ENCODE measurements at regions not wholly inside any gene's neighbourhood (a gene's known extent, or its start where the extent isn't known, plus 50 kb on each side); places are given as distances from the start of the nearest gene placed in this dataset.

DNA sequence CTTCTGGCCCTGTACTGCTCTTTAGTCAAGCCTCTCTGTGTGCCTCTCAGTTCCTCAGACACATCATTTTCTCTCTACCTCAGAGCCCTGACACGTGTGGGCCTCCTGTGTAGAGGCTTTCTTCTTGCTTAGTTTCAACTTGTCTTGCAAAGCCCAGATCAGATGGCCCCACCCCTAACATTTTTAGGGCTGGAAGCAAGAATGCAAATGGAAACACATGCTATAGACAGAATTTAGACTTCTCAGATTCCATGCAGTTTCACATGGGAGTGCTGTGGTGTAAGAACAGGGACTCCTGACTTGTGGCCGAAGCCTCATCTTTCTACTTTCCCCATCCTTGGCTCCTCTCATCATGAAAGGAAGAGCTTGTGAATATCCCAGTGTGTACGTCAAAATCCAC is 350.7 kb downstream of the DCHS2 start:
- Histone ChIP-seq H3K27me3 (ENCODE audit: insufficient read depth, low read length, poor library complexity) (no peaks in the 10 kb centered on the region), H3K9me3 (ENCODE audit: insufficient read depth, low read length, severe bottlenecking) (no peaks in the 10 kb centered on the region), H3K36me3 (ENCODE audit: insufficient read depth, low read length) (no peaks in the 10 kb centered on the region), H3K79me2 (ENCODE audit: insufficient read depth, low read length) (no peaks in the 10 kb centered on the region), H2AFZ (ENCODE audit: low read depth, low read length) (no peak overlapping the region), H3K27ac (ENCODE audit: low read length) (no peak overlapping the region), H3K4me3 (ENCODE audit: low read depth in 1 of 2, low read length in 2 of 2) (no peak overlapping the region), H3K9ac (ENCODE audit: low read depth, low read length) (no peak overlapping the region), H4K20me1 (ENCODE audit: insufficient read depth, low read length) (no peaks in the 10 kb centered on the region), H3K4me1 (ENCODE audit: insufficient read depth, low read length) (peaks cover 15% of the 10 kb centered on the region), H3K4me2 (ENCODE audit: insufficient read depth, low read length) (no peak overlapping the region)
- TF ChIP-seq, protein P1, sequence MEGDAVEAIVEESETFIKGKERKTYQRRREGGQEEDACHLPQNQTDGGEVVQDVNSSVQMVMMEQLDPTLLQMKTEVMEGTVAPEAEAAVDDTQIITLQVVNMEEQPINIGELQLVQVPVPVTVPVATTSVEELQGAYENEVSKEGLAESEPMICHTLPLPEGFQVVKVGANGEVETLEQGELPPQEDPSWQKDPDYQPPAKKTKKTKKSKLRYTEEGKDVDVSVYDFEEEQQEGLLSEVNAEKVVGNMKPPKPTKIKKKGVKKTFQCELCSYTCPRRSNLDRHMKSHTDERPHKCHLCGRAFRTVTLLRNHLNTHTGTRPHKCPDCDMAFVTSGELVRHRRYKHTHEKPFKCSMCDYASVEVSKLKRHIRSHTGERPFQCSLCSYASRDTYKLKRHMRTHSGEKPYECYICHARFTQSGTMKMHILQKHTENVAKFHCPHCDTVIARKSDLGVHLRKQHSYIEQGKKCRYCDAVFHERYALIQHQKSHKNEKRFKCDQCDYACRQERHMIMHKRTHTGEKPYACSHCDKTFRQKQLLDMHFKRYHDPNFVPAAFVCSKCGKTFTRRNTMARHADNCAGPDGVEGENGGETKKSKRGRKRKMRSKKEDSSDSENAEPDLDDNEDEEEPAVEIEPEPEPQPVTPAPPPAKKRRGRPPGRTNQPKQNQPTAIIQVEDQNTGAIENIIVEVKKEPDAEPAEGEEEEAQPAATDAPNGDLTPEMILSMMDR (IDR thresholded peaks at IDR 0.05; ENCODE audit: borderline replicate concordance, extremely low read depth, low read length, poor library complexity, severe bottlenecking) = no peak
- no peak for TF ChIP-seq EZH2 (IDR thresholded peaks at IDR 0.05; ENCODE audit: borderline replicate concordance, low read depth, low read length, severe bottlenecking)
- no peak for ATAC-seq (ENCODE audit: insufficient read depth, low read depth)
- no peak for DNase-seq

DNA sequence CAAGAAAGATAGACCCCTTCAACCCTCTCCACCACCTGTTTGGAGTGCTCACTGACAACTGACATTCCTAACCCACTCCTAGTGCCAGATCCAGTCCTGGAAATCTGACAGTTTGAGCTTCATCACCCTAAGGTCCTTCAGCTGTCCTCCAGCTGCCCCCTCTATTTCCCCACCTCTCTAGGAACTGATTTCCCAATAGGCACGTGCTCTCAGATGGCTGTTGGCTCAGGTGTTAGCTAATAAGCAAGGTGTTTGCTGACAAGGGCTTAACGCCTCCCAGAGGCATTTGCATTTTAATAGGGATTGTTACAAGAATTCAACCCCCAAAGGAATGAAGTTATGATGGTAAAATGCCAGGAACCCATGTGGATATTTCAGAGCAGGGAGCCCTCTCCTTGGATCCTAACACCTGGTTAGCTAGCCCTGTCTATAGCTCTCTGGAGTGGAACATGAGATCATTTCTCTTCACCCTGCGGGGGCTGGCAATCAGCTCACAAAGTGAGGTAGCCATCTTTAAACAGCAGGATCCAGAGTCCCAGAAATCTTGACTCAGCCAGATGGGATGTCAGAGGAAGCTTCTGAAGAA is 348.5 kb upstream of the SFRP2 start:
- Histone ChIP-seq H3K9ac (ENCODE audit: low read depth, low read length) (no peak overlapping the region), H3K4me3 (ENCODE audit: low read depth in 1 of 2, low read length in 2 of 2) (no peak overlapping the region), H3K9me3 (ENCODE audit: insufficient read depth, low read length, severe bottlenecking) (no peaks in the 10 kb centered on the region), H3K27me3 (ENCODE audit: insufficient read depth, low read length, poor library complexity) (no peaks in the 10 kb centered on the region), H3K79me2 (ENCODE audit: insufficient read depth, low read length) (no peaks in the 10 kb centered on the region), H3K36me3 (ENCODE audit: insufficient read depth, low read length) (no peaks in the 10 kb centered on the region), H3K4me2 (ENCODE audit: insufficient read depth, low read length) (no peak overlapping the region), H3K27ac (ENCODE audit: low read length) (no peak overlapping the region), H4K20me1 (ENCODE audit: insufficient read depth, low read length) (no peaks in the 10 kb centered on the region), H3K4me1 (ENCODE audit: insufficient read depth, low read length) (no peaks in the 10 kb centered on the region), H2AFZ (ENCODE audit: low read depth, low read length) (no peak overlapping the region)
- DNase-seq = no peak
- ATAC-seq (ENCODE audit: insufficient read depth, low read depth) = no peak
- TF ChIP-seq EZH2 (IDR thresholded peaks at IDR 0.05; ENCODE audit: borderline replicate concordance, low read depth, low read length, severe bottlenecking) = no peak
- TF ChIP-seq, protein P1 (IDR thresholded peaks at IDR 0.05; ENCODE audit: borderline replicate concordance, extremely low read depth, low read length, poor library complexity, severe bottlenecking) = no peak

DNA sequence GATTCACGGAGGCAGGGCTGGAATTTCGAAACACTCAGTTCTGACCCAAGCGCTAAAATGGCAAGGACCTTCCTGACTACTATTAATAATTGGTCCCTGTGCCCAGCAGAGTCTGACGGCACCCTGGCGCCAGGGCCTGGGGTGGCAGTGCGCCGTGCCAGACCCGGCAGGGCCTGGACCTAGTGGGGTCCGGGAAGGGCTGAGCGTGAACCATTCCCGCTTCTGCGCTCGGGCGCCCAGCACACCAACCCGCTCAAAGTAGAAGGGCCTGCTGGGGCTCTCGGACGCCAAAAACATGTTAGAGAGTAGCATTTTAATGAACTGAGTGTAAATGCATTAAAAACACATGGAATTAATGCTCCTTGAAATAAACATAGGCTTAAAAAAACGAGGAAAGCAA is 346.7 kb upstream of the SFRP2 start:
- Histone ChIP-seq H3K4me2 (ENCODE audit: insufficient read depth, low read length) (no peak overlapping the region), H3K9ac (ENCODE audit: low read depth, low read length) (no peak overlapping the region), H3K9me3 (ENCODE audit: insufficient read depth, low read length, severe bottlenecking) (no peaks in the 10 kb centered on the region), H3K36me3 (ENCODE audit: insufficient read depth, low read length) (no peaks in the 10 kb centered on the region), H3K79me2 (ENCODE audit: insufficient read depth, low read length) (no peaks in the 10 kb centered on the region), H3K27ac (ENCODE audit: low read length) (no peak overlapping the region), H3K4me3 (ENCODE audit: low read depth in 1 of 2, low read length in 2 of 2) (no peak overlapping the region), H3K27me3 (ENCODE audit: insufficient read depth, low read length, poor library complexity) (no peaks in the 10 kb centered on the region), H2AFZ (ENCODE audit: low read depth, low read length) (no peak overlapping the region), H4K20me1 (ENCODE audit: insufficient read depth, low read length) (no peaks in the 10 kb centered on the region), H3K4me1 (ENCODE audit: insufficient read depth, low read length) (no peaks in the 10 kb centered on the region)
- no peak for ATAC-seq (ENCODE audit: insufficient read depth, low read depth)
- TF ChIP-seq, protein P1 (IDR thresholded peaks at IDR 0.05; ENCODE audit: borderline replicate concordance, extremely low read depth, low read length, poor library complexity, severe bottlenecking) = no peak
- no peak for TF ChIP-seq EZH2 (IDR thresholded peaks at IDR 0.05; ENCODE audit: borderline replicate concordance, low read depth, low read length, severe bottlenecking)
- no peak for DNase-seq

DNA sequence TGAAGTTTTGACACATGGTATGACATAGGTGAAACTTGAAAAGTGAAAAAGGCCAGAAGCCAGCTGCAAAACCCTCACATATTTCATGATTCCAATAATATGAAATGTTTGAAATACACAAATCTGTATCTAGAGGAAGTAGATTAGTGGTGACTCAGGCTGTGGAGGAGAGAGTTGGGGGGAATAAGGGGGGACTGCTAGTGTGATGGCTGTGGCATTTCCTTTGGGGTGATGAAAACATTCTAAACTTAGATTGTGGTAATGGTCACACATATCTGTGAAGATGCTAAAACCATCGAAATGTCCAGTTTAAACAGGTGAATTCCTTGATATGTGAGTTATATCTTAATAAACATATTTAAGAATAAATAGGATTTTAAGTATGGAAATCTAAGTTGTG is 343.5 kb upstream of the SFRP2 start:
- ATAC-seq (ENCODE audit: insufficient read depth, low read depth) = no peak
- H3K9me3 ChIP-seq (ENCODE audit: insufficient read depth, low read length, severe bottlenecking) = no peaks in the 10 kb centered on the region
- H4K20me1 ChIP-seq (ENCODE audit: insufficient read depth, low read length) = no peaks in the 10 kb centered on the region
- no peak overlapping the region for H3K4me3 ChIP-seq (ENCODE audit: low read depth in 1 of 2, low read length in 2 of 2)
- no peak overlapping the region for H3K27ac ChIP-seq (ENCODE audit: low read length)
- H3K4me1 ChIP-seq (ENCODE audit: insufficient read depth, low read length) = no peaks in the 10 kb centered on the region
- no peaks in the 10 kb centered on the region for H3K27me3 ChIP-seq (ENCODE audit: insufficient read depth, low read length, poor library complexity)
- H3K9ac ChIP-seq (ENCODE audit: low read depth, low read length) = no peak overlapping the region
- no peak overlapping the region for H3K4me2 ChIP-seq (ENCODE audit: insufficient read depth, low read length)
- TF ChIP-seq, protein P1 (IDR thresholded peaks at IDR 0.05; ENCODE audit: borderline replicate concordance, extremely low read depth, low read length, poor library complexity, severe bottlenecking) = no peak
- no peak for TF ChIP-seq EZH2 (IDR thresholded peaks at IDR 0.05; ENCODE audit: borderline replicate concordance, low read depth, low read length, severe bottlenecking)
- no peaks in the 10 kb centered on the region for H3K36me3 ChIP-seq (ENCODE audit: insufficient read depth, low read length)
- no peaks in the 10 kb centered on the region for H3K79me2 ChIP-seq (ENCODE audit: insufficient read depth, low read length)
- no peak overlapping the region for H2AFZ ChIP-seq (ENCODE audit: low read depth, low read length)
- no peak for DNase-seq

All from DND-41 (cell line).